Testis (tissue), 2 donors: ENCODE measurements at regions not wholly inside any gene's neighbourhood (a gene's known extent, or its start where the extent isn't known, plus 50 kb on each side); places are given as distances from the start of the nearest gene placed in this dataset.

Experiments used
- POLR2A ChIP-seq: fragments of 450-650 bp; IDR thresholded peaks from one replicate; pipeline ENCODE4 v1.6.1; 2017; ENCODE audit warnings: antibody characterized with exemption, mild to moderate bottlenecking, moderate library complexity
- TF ChIP-seq, protein P1 (sequence below), 3 experiments: fragments of 450-650 bp in 2 of 3; fragments of 200-600 bp in 1 of 3; sonication (generic) in 1 of 3; IDR thresholded peaks; one replicate each; pipeline ENCODE4 v1.5.1; 2016 to 2019; ENCODE audit warnings: antibody characterized with exemption in 3 of 3, mild to moderate bottlenecking in 2 of 3, moderate library complexity in 1 of 3

DNA sequence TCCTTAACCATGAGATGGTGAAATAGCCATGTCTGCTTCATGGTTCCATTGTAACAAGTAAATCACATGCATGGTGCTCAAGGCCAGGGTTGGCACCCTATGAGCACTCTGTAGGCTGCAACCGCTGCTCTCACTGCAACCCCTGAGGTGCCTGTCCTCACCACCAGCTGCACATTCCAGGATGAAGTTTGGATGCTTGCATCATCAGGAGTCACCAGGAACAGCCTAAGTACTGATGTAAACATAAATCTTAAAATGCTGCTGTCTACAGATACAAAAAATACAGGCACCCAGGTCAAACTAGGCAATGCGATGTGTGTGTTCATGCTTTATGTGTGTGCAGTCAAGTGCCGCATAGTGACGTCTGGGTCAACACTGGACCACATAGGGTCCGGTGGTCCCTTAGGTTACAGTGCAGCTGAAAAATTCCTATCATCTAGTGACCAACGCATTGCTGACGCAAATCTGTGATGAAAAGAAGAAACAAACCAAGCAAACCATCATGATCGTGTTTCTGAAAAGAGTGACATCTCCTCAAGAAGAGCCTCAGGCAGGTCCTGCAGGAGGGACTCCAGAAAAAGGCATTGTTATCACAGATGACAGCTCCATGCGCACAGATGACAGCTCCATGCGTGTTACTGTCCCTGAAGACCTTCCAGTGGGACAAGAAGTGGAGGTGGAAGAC is 234.8 kb downstream of the AUH start:
- no peak for TF ChIP-seq POLR2A
- TF ChIP-seq, protein P1, sequence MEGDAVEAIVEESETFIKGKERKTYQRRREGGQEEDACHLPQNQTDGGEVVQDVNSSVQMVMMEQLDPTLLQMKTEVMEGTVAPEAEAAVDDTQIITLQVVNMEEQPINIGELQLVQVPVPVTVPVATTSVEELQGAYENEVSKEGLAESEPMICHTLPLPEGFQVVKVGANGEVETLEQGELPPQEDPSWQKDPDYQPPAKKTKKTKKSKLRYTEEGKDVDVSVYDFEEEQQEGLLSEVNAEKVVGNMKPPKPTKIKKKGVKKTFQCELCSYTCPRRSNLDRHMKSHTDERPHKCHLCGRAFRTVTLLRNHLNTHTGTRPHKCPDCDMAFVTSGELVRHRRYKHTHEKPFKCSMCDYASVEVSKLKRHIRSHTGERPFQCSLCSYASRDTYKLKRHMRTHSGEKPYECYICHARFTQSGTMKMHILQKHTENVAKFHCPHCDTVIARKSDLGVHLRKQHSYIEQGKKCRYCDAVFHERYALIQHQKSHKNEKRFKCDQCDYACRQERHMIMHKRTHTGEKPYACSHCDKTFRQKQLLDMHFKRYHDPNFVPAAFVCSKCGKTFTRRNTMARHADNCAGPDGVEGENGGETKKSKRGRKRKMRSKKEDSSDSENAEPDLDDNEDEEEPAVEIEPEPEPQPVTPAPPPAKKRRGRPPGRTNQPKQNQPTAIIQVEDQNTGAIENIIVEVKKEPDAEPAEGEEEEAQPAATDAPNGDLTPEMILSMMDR (IDR thresholded peaks at IDR 0.05), result no peak
